ENCODE measurements at regions not wholly inside any gene's neighbourhood (a gene's known extent, or its start where the extent isn't known, plus 50 kb on each side); places are given as distances from the start of the nearest gene placed in this dataset.

DNA sequence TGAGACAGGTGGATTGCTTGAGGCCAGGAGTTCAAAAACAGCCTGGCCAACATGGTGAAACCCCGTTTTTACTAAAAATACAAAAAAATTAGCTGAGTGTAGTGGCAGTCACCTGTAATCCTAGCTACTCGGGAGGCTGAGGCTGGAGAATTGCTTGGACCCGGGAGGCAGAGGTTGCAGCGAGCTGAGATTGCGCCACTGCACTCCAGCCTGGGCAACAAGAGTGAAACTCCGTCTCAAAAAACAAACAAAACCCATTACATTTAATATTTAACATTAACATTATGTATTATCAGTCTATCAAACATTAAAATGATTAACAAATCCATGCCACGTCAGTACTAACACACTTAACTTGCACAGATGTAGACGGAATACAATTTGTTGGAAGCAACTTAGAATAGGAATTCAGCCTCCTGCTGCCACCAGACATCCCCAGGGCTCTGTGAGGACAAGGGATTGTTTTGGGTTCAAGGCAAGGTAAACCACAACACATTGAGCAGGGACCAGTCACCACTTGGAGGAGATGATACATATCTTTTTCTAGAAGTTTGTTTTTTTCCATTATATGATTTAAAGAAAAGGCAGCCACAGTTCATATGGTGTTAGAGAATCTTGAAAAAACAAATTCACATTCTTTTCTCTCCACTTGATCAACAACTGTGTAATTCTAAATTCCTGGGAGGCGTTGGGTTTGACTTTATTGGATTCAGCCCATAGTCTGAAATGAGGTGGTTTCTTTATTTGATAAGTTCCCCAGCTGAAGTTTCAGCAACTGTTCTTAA, 104.1 kb upstream of the BASP1 start:
- H3K4me2 ChIP-seq (ENCODE audit: low read length): no peak overlapping the region
- intact Hi-C loops (cut with micrococcal nuclease): no loop called here
- no peak overlapping the region for H3K4me3 ChIP-seq (replicated peaks in 1 of 2; ENCODE audit: low read depth in 1 of 2, low read length in 2 of 2)
- no peaks in the 10 kb centered on the region for H3K36me3 ChIP-seq (ENCODE audit: control insufficient read depth in 1 of 2, insufficient read depth in 2 of 2, low read length in 2 of 2)
- ATAC-seq: no peak
- RAD21 ChIA-PET (ENCODE audit: low non-redundant PET in 1 of 2, low total read pairs in 2 of 2, uncharacterized antibody in 2 of 2, unreplicated experiment in 2 of 2): no interaction called here
- no peak overlapping the region for H2AFZ ChIP-seq (ENCODE audit: low read depth, low read length, poor library complexity, severe bottlenecking)
- POLR2A ChIA-PET: no interaction called here
- H3K79me2 ChIP-seq (ENCODE audit: insufficient read depth, low read length): no peaks in the 10 kb centered on the region
- H3K27me3 ChIP-seq (ENCODE audit: insufficient read depth, low read length): no peaks in the 10 kb centered on the region
- no peaks in the 10 kb centered on the region for H4K20me1 ChIP-seq (ENCODE audit: insufficient read depth)
- TF ChIP-seq CEBPB (IDR thresholded peaks at IDR 0.05; ENCODE audit: low read depth) (no peak), ELF1 (IDR thresholded peaks at IDR 0.05; ENCODE audit: borderline replicate concordance, low read depth) (no peak), CTCF (IDR thresholded peaks at IDR 0.05 in 2 of 3, conservative IDR thresholded peaks at IDR 0.05 in 1 of 3; ENCODE audit: borderline replicate concordance in 1 of 3, insufficient read depth in 1 of 3, low read depth in 2 of 3, low read length in 2 of 3) (no peak), SIN3A (IDR thresholded peaks at IDR 0.05; ENCODE audit: low read depth) (no peak), RAD21 (IDR thresholded peaks at IDR 0.05; ENCODE audit: low read depth) (no peak), SRF (IDR thresholded peaks at IDR 0.05; ENCODE audit: low read depth) (no peak), TCF7L2 (IDR thresholded peaks at IDR 0.05; ENCODE audit: borderline replicate concordance, extremely low read depth, insufficient read depth, insufficient read length) (no peak), EGR1 (IDR thresholded peaks at IDR 0.05; ENCODE audit: low read depth) (no peak)
- TF ChIP-seq, protein P1, sequence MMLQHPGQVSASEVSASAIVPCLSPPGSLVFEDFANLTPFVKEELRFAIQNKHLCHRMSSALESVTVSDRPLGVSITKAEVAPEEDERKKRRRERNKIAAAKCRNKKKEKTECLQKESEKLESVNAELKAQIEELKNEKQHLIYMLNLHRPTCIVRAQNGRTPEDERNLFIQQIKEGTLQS (IDR thresholded peaks at IDR 0.05): no peak
- H3K27ac ChIP-seq (ENCODE audit: low read depth, low read length): no peak overlapping the region
- DNase-seq (ENCODE audit: low read depth, low spot score): no peak
- no peak overlapping the region for H3K9ac ChIP-seq (ENCODE audit: low read length)
- no peaks in the 10 kb centered on the region for H3K9me2 ChIP-seq (ENCODE audit: insufficient read depth)
- H3K9me3 ChIP-seq (ENCODE audit: control insufficient read depth in 1 of 2, insufficient read depth in 1 of 2, low read depth in 1 of 2, low read length in 2 of 2): no peaks in the 10 kb centered on the region
- H3K4me1 ChIP-seq (ENCODE audit: control insufficient read depth in 1 of 2, insufficient read depth in 2 of 2, low read length in 2 of 2): peaks cover 2 to 6% of the 10 kb centered on the region in 2 experiments; a peak in 3 of 4 replicates
- CTCF ChIA-PET: no interaction called here
- BruUV-seq (replicated peaks): no TSS peak
